Activated naive CD8-positive, alpha-beta T cell treated with anti-CD3 and anti-CD28 coated beads, Interleukin-2, amount 10 ng/mL, durations not matched to agents 7 days and 5 days (primary cell): ENCODE measurements at regions not wholly inside any gene's neighbourhood (a gene's known extent, or its start where the extent isn't known, plus 50 kb on each side); places are given as distances from the start of the nearest gene placed in this dataset.

Experiments
- ATAC-seq: fragments of 150-1000 bp; cut with Tn5 transposase; one replicate; pipeline ENCODE4 v1.10.0; 2021; ENCODE audit warnings: low read depth, moderate library complexity
- POLR2A ChIA-PET: fragments of 350-600 bp; sonication (Branson Sonifier 250); formaldehyde crosslinking; loops from one replicate; lab custom pipeline; 2021; ENCODE audit warnings: antibody characterized with exemption; lab: Charles Lee
- DNase-seq: peaks from one replicate; pipeline ENCODE4 v3.0.0; 2021
- H3K27ac Mint-ChIP-seq: one replicate; pipeline ENCODE4 v1.8.0; 2022; ENCODE audit warnings: mild to moderate bottlenecking, mixed read lengths
- H3K27me3 Mint-ChIP-seq: one replicate; pipeline ENCODE4 v1.8.0; 2022; ENCODE audit warnings: mild to moderate bottlenecking, moderate library complexity, mixed read lengths
- H3K36me3 Mint-ChIP-seq: one replicate; pipeline ENCODE4 v1.8.0; 2021; ENCODE audit warnings: mild to moderate bottlenecking, mixed read lengths
- H3K4me1 Mint-ChIP-seq: one replicate; pipeline ENCODE4 v1.8.0; 2021; ENCODE audit warnings: mixed read lengths
- H3K4me3 Mint-ChIP-seq: one replicate; pipeline ENCODE4 v1.8.0; 2022; ENCODE audit warnings: mild to moderate bottlenecking, moderate library complexity, mixed read lengths
- H3K9me3 Mint-ChIP-seq: one replicate; pipeline ENCODE4 v1.8.0; 2021; ENCODE audit warnings: mixed read lengths

- peaks cover 4% of the 10 kb centered on the region for H3K9me3 Mint-ChIP-seq
- H3K36me3 Mint-ChIP-seq, result no peaks in the 10 kb centered on the region
- H3K27me3 Mint-ChIP-seq, result peaks cover 24% of the 10 kb centered on the region
- no peak overlapping the region for H3K27ac Mint-ChIP-seq
- ATAC-seq, result no peak
- DNase-seq, result no peak
- no peak overlapping the region for H3K4me3 Mint-ChIP-seq
- peaks cover 6% of the 10 kb centered on the region for H3K4me1 Mint-ChIP-seq
- POLR2A ChIA-PET, result no interaction called here
Measured at GRCh38 chr22:44603767-44604166, 98.2 kb upstream of the PRR5 start.

GRCh38 chr22:44601725-44602124 is 100.3 kb upstream of the PRR5 start:
- no peak overlapping the region for H3K27ac Mint-ChIP-seq
- no peak overlapping the region for H3K4me3 Mint-ChIP-seq
- ATAC-seq (no peak), DNase-seq (no peak)
- no peaks in the 10 kb centered on the region for H3K36me3 Mint-ChIP-seq
- H3K9me3 Mint-ChIP-seq, result peaks cover 4% of the 10 kb centered on the region
- POLR2A ChIA-PET, result no interaction called here
- peaks cover 6% of the 10 kb centered on the region for H3K4me1 Mint-ChIP-seq
- peaks cover 29% of the 10 kb centered on the region for H3K27me3 Mint-ChIP-seq

DNA sequence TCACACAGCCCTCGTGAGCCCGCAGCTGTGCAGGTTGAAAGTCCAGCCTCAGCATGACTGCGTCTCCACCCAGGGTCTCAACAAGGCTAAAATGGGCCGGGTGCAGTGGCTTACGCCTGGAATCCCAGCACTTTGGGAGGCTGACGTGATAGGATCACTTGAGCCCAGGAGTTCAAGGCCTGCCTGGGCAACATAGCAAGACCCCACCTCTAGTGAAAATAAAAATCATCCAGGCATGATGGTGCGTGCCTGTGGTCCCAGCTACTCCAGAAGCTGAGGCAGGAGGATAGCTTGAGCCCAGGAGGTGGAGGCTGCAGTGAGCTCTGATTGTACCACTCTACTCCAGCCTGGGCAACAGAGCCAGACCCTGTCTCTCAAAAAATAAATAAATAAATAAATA is 100.8 kb upstream of the PRR5 start:
- POLR2A ChIA-PET, result no interaction called here

GRCh38 chr22:44600207-44600785 is 101.7 kb upstream of the PRR5 start:
- Mint-ChIP-seq H3K4me1 (peaks cover 11% of the 10 kb centered on the region), H3K36me3 (no peaks in the 10 kb centered on the region), H3K4me3 (no peak overlapping the region), H3K27ac (no peak overlapping the region), H3K27me3 (peaks cover 31% of the 10 kb centered on the region), H3K9me3 (peaks cover 4% of the 10 kb centered on the region)
- ATAC-seq (no peak), DNase-seq (no peak)
- POLR2A ChIA-PET, result interaction anchor here (0.7 kb wide), 1 partner anchor 82 kb away, joined by 5 read pairs; no protein-coding TSS in a partner anchor

More for the DNA sequence above, 100.8 kb upstream of the PRR5 start:
- no peak for DNase-seq
- H3K4me3 Mint-ChIP-seq, result no peak overlapping the region
- ATAC-seq, result no peak
- H3K36me3 Mint-ChIP-seq, result no peaks in the 10 kb centered on the region
- H3K9me3 Mint-ChIP-seq, result peaks cover 4% of the 10 kb centered on the region
- peaks cover 30% of the 10 kb centered on the region for H3K27me3 Mint-ChIP-seq
- H3K4me1 Mint-ChIP-seq, result peaks cover 9% of the 10 kb centered on the region
- H3K27ac Mint-ChIP-seq, result no peak overlapping the region

DNA sequence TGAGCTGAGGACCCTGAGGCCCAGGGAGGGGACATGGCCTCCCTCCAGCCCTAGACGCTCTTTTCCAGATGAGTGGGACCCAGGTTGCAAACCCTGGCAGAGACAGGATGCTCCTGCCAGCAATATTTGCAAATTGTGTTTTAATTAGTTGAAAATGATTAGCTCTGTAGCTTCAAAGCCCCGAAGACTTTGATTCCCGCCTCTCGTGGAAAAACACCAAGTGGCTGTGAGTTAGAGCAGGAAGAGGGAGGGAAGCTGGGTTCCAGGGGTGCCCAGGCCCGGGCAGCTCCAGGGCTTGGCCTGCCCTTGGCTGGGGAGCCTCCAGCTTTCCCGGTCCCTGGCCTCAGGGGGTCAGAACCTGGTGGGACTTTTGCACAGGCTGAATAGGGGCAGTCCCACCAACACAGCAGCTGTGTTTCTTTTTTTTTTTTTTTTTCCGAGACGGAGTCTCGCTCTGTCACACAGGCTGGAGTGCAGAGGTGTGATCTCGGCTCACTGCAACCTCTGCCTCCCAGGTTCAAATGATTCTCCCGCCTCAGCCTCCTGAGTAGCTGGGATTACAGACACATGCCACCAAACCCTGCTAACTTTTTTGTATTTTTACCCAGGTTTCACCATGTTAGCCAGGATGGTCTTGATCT is 101.6 kb upstream of the RTL6 start:
- POLR2A ChIA-PET, result no interaction called here
- H3K4me1 Mint-ChIP-seq, result peaks cover 9% of the 10 kb centered on the region
- ATAC-seq, result no peak

DNA sequence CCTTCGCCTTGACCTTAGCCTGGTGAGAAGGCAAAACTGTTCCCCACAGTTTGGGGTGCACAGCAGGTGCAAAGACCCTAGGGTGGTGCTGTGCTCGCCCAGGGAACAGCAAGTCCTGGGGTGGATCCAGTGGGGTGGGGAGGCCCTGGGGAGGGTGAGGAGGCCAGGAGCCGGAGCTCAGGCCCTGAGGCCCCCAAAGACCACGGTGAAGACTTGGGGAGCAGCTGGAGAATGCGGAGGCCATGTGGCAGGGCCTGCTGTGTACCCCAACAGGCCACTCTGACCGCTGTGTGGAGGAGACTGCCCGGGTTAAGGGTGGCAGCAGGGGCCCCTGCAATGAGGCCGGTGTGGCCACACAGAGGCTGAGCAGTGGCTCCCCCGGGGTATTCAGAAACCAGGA is 101.1 kb upstream of the RTL6 start:
- DNase-seq, result no peak
- ATAC-seq, result no peak
- Mint-ChIP-seq H3K4me1 (peaks cover 6% of the 10 kb centered on the region), H3K36me3 (no peaks in the 10 kb centered on the region), H3K4me3 (no peak overlapping the region), H3K27me3 (peaks cover 41% of the 10 kb centered on the region), H3K9me3 (no peaks in the 10 kb centered on the region), H3K27ac (no peak overlapping the region)
- POLR2A ChIA-PET, result no interaction called here

More for the DNA sequence above, 101.6 kb upstream of the RTL6 start:
- Mint-ChIP-seq H3K9me3 (peaks cover 2% of the 10 kb centered on the region), H3K27ac (no peak overlapping the region), H3K36me3 (no peaks in the 10 kb centered on the region), H3K27me3 (peaks cover 38% of the 10 kb centered on the region), H3K4me3 (no peak overlapping the region)
- DNase-seq, result no peak

DNA sequence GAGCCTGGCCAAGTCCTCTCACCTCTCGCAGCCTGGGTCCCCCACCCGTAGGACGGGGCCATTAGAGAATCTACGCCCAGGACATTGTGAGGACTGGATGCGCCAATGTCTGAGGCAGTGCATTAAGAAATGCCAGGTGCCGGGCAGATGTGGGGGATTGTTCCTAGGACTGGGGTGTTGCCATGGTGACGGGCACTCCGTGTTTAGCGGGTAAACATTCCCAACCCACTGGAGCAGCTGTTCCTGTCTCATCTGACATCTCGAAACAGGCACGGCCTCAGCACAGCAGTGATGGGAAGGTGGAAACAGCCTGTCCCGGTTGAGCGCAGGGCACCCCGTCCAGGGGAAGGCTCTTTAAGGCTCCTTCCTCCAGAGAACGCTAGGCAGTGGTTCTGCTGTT is 99.6 kb upstream of the RTL6 start:
- H3K9me3 Mint-ChIP-seq, result no peaks in the 10 kb centered on the region
- DNase-seq (no peak), ATAC-seq (no peak)
- no peak overlapping the region for H3K27ac Mint-ChIP-seq
- POLR2A ChIA-PET, result no interaction called here
- H3K4me1 Mint-ChIP-seq, result peaks cover 6% of the 10 kb centered on the region
- no peaks in the 10 kb centered on the region for H3K36me3 Mint-ChIP-seq
- peaks cover 47% of the 10 kb centered on the region for H3K27me3 Mint-ChIP-seq
- no peak overlapping the region for H3K4me3 Mint-ChIP-seq

- H3K36me3 Mint-ChIP-seq, result no peaks in the 10 kb centered on the region
- peaks cover 40% of the 10 kb centered on the region for H3K27me3 Mint-ChIP-seq
- DNase-seq (no peak), ATAC-seq (no peak)
- no peaks in the 10 kb centered on the region for H3K9me3 Mint-ChIP-seq
- H3K27ac Mint-ChIP-seq, result no peak overlapping the region
- no peak overlapping the region for H3K4me3 Mint-ChIP-seq
- peaks cover 6% of the 10 kb centered on the region for H3K4me1 Mint-ChIP-seq
- POLR2A ChIA-PET, result no interaction called here
Measured at GRCh38 chr22:44596396-44597125, 98.5 kb upstream of the RTL6 start.

GRCh38 chr22:44595841-44596341 is 97.9 kb upstream of the RTL6 start:
- H3K9me3 Mint-ChIP-seq, result no peaks in the 10 kb centered on the region
- peak; percentile 47 for ATAC-seq
- POLR2A ChIA-PET, result no interaction called here
- no peak overlapping the region for H3K27ac Mint-ChIP-seq
- H3K4me1 Mint-ChIP-seq, result peaks cover 6% of the 10 kb centered on the region
- H3K27me3 Mint-ChIP-seq, result peaks cover 35% of the 10 kb centered on the region
- DNase-seq, result no peak
- no peak overlapping the region for H3K4me3 Mint-ChIP-seq
- no peaks in the 10 kb centered on the region for H3K36me3 Mint-ChIP-seq

DNA sequence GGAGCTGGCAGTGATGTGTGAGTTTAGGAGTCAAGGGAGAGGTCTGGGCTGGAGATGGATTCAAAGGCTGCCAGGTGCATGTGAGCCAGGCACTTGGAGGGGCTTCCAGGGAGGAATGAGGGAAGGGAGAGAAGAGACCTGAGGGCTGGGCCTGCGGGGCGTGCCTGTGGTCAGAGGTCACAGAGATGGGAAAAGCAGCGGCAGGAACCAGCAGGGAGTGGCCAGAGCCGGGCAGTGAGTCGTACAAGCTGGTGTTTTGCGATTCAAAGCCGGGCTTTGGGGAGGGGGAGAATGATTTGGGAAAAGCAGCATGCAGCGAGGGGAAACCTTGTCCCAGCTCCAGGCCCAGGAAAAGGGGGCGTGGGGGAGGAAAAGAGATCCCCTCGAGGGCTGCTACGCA is 96.9 kb upstream of the RTL6 start:
- H3K27ac Mint-ChIP-seq, result no peak overlapping the region
- H3K36me3 Mint-ChIP-seq, result no peaks in the 10 kb centered on the region
- POLR2A ChIA-PET, result interaction anchor here (0.7 kb wide), 1 partner anchor 52 kb away, joined by 3 read pairs; no protein-coding TSS in a partner anchor
- peaks cover 6% of the 10 kb centered on the region for H3K4me1 Mint-ChIP-seq
- H3K27me3 Mint-ChIP-seq, result peaks cover 32% of the 10 kb centered on the region
- H3K9me3 Mint-ChIP-seq, result no peaks in the 10 kb centered on the region
- DNase-seq (no peak), ATAC-seq (no peak)
- H3K4me3 Mint-ChIP-seq, result no peak overlapping the region

- Mint-ChIP-seq H3K4me3 (no peak overlapping the region), H3K27ac (no peak overlapping the region)
Measured at GRCh38 chr22:44592824-44593148, 94.8 kb upstream of the RTL6 start.

GRCh38 chr22:44592126-44592823 is 94.2 kb upstream of the RTL6 start:
- H3K9me3 Mint-ChIP-seq, result no peaks in the 10 kb centered on the region
- no peak overlapping the region for H3K4me3 Mint-ChIP-seq
- no peaks in the 10 kb centered on the region for H3K36me3 Mint-ChIP-seq
- H3K27ac Mint-ChIP-seq, result no peak overlapping the region
- POLR2A ChIA-PET, result no interaction called here
- peaks cover 38% of the 10 kb centered on the region for H3K27me3 Mint-ChIP-seq
- DNase-seq (no peak), ATAC-seq (no peak)
- peaks cover 14% of the 10 kb centered on the region for H3K4me1 Mint-ChIP-seq

More at GRCh38 chr22:44592824-44593148, 94.8 kb upstream of the RTL6 start:
- Mint-ChIP-seq H3K4me1 (peaks cover 9% of the 10 kb centered on the region), H3K9me3 (no peaks in the 10 kb centered on the region), H3K27me3 (peaks cover 33% of the 10 kb centered on the region), H3K36me3 (no peaks in the 10 kb centered on the region)
- POLR2A ChIA-PET, result no interaction called here
- no peak for ATAC-seq
- no peak for DNase-seq

GRCh38 chr22:44591146-44591790 is 93.2 kb upstream of the RTL6 start:
- no peaks in the 10 kb centered on the region for H3K36me3 Mint-ChIP-seq
- ATAC-seq (no peak), DNase-seq (no peak)
- H3K9me3 Mint-ChIP-seq, result no peaks in the 10 kb centered on the region
- H3K27ac Mint-ChIP-seq, result no peak overlapping the region
- H3K4me3 Mint-ChIP-seq, result no peak overlapping the region
- peaks cover 45% of the 10 kb centered on the region for H3K27me3 Mint-ChIP-seq
- POLR2A ChIA-PET, result no interaction called here
- H3K4me1 Mint-ChIP-seq, result peaks cover 18% of the 10 kb centered on the region
